ENCODE measurements at regions not wholly inside any gene's neighbourhood (a gene's known extent, or its start where the extent isn't known, plus 50 kb on each side); places are given as distances from the start of the nearest gene placed in this dataset.
"Not testable (repeated sequence)": the region's sequence is repeated elsewhere in the genome, so short reads cannot be mapped to it uniquely, and the experiment has no call there.

DNA sequence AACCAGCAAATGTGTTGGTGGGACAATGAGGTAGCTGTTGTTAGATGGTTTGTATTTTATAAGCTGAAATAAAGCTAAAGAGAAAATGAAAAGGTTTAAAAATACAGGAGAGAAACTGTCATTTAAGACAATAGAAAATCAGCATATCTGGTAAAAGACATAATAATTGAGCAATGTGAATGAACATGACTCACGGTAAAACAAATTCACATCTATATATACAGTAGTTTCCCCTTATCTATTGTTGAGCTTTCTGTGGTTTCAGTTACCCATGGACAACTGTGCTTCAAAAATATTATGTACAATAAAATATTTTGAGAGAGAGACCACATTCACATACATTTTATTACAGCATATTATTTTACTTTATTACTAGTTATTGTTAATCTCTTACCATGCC, 1649.8 kb downstream of the EFNA5 start:
- TF ChIP-seq, protein P1, sequence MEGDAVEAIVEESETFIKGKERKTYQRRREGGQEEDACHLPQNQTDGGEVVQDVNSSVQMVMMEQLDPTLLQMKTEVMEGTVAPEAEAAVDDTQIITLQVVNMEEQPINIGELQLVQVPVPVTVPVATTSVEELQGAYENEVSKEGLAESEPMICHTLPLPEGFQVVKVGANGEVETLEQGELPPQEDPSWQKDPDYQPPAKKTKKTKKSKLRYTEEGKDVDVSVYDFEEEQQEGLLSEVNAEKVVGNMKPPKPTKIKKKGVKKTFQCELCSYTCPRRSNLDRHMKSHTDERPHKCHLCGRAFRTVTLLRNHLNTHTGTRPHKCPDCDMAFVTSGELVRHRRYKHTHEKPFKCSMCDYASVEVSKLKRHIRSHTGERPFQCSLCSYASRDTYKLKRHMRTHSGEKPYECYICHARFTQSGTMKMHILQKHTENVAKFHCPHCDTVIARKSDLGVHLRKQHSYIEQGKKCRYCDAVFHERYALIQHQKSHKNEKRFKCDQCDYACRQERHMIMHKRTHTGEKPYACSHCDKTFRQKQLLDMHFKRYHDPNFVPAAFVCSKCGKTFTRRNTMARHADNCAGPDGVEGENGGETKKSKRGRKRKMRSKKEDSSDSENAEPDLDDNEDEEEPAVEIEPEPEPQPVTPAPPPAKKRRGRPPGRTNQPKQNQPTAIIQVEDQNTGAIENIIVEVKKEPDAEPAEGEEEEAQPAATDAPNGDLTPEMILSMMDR (conservative IDR thresholded peaks at IDR 0.05; ENCODE audit: low read depth, low read length): no peak
- no peak for DNase-seq (ENCODE audit: low read depth)

DNA sequence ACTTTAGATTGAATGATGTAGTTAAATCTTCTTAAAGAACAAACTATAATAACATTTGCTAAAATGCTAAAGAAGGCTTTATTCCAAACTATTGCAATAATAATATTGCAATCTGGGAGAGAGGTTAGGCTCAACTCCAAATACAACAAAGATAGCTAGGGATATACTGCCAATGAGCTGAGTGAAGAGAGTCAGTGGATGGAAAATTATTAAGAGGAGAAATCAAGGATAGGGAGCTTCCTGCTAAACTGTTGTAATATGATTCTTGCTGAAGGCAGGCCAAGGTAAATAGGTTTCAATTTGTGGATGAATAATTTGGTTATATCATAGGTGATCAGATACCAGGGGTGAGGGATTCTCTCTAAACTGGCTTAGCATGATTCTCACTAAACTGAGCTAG, 1651.5 kb downstream of the EFNA5 start:
- TF ChIP-seq, protein P1 (conservative IDR thresholded peaks at IDR 0.05; ENCODE audit: low read depth, low read length): no peak
- H3K4me3 ChIP-seq (ENCODE audit: low read length): no peak overlapping the region
- DNase-seq (ENCODE audit: low read depth): no peak

More for the DNA sequence above, 1649.8 kb downstream of the EFNA5 start:
- H3K4me3 ChIP-seq (ENCODE audit: low read length): no peak overlapping the region

DNA sequence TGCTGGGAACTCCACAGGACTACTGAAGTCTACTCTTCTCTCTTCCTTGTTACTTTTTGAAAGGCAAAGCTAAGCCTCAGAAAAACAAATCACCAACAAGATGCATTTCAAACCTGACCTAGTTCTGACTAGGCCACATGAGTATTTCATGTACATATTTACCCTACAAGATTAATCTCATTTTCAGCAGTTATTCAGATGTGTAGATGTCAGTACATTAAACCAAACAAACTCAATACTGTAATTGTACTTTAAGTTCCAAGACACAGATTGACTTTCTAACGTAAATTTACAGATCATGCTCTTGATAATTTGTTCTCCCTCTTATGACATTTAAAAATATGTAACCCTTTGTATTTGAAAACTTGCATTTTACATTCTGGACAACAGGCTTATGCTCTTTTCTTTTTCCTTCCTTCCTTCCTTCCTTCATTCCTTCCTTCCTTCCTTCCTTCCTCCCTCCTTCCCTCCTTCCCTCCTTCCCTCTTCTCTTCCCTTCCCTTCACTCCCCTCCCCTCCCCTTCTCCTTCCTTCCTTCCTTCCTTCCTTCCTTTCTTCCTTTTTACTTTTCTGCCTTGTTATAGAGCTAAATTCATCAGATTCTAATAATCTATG, 1653.4 kb downstream of the EFNA5 start:
- no peak for DNase-seq (ENCODE audit: low read depth)
- H3K4me3 ChIP-seq (ENCODE audit: low read length): no peak overlapping the region
- TF ChIP-seq, protein P1 (conservative IDR thresholded peaks at IDR 0.05; ENCODE audit: low read depth, low read length): no peak

DNA sequence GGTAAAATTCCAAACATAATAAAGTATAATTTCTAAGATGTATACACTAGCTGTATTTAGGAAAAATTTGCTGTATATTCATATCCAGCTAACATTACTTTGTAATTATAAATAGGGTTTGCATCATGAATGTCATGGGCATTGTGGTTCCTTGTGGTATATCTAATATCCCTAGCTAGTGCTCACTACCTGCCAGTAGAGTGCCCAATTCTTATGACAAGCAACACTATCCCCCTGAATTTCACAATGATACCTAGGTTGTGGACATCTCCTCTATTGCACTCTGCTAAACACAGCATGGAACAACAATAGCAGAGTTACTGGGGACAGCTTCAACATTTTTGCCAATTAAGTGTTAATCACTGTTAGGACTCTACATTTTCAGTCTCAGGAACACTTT, 1656.5 kb downstream of the EFNA5 start:
- TF ChIP-seq, protein P1 (conservative IDR thresholded peaks at IDR 0.05; ENCODE audit: low read depth, low read length): no peak
- H3K4me3 ChIP-seq (ENCODE audit: low read length): no peak overlapping the region
- no peak for DNase-seq (ENCODE audit: low read depth)

DNA sequence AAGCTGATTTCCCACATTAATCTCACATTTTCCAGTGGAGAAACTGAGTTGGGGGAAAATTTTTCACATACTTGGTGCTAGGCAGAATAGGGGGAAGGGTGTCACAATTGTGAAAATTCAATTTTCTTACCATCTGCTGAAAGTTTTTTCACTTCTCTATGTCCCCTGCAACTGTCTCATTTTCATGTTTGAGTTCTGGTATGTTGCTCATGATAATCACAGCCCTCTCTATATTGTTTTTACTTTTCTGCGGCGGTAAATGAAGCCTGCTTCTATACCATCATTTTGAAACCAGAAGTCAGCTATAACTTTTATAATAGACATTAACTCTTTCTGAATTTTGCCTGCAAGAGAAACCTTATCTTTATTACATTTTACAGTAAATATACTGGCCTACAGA, 1664.5 kb downstream of the EFNA5 start:
- H3K4me3 ChIP-seq (ENCODE audit: low read length): no peak overlapping the region
- no peak for DNase-seq (ENCODE audit: low read depth)
- TF ChIP-seq, protein P1 (conservative IDR thresholded peaks at IDR 0.05; ENCODE audit: low read depth, low read length): no peak

DNA sequence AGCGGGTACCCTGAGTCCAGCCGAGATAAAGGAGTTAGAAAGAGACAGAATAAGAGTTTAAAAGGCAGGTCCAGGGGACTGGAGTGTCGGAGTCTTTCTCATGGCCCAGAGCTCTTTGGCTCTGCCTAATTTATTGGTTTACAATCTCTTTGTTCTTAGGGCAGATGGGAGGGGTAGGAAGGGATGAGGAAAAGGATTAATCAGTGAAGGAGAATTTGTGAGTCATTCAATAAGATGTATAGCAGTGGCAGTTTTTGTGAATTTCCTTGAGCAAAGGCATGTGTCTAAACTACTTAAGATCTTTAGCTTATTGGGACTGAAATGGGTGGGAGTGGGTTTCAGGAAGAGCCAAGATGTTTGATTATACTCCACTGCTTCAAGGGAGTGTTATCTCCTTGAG, 1671.7 kb downstream of the EFNA5 start:
- peak; percentile 51 for DNase-seq (ENCODE audit: low read depth)
- H3K4me3 ChIP-seq (ENCODE audit: low read length): not testable (repeated sequence)

DNA sequence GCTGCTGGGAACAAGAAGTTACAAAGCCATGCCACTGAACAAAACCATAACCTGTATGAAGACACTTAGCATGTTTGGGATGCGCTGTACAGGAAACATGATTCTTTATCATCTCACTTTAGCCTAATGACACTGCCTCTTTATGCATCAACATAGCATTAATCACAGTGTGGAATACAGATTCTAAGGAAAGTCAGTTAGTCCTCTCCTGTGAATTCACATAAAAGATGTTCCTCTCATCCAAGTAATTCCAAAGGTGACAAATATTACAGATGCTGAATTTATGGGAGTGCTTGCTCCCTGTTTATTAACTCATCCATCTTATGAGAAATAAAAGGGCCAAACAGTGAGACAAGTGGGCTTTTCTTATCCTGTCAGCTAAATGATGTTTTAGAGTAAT, 1677.7 kb downstream of the EFNA5 start:
- DNase-seq (ENCODE audit: low read depth): no peak
- TF ChIP-seq, protein P1 (conservative IDR thresholded peaks at IDR 0.05; ENCODE audit: low read depth, low read length): no peak
- no peak overlapping the region for H3K4me3 ChIP-seq (ENCODE audit: low read length)
